Smooth muscle cell (in vitro differentiated cells): ENCODE measurements at regions not wholly inside any gene's neighbourhood (a gene's known extent, or its start where the extent isn't known, plus 50 kb on each side); places are given as distances from the start of the nearest gene placed in this dataset.

Source experiments
- DNase-seq: peaks from one replicate; lab custom pipeline; 2025; ENCODE audit not compliant: unreplicated experiment; lab: John Stamatoyannopoulos, UW
- H2AFZ ChIP-seq: fragments of 200-600 bp; sonication (generic); 2 replicates; pipeline ENCODE4 v1.6.0; 2016; ENCODE audit warnings: antibody characterized with exemption, low read depth, mild to moderate bottlenecking
- H3F3A ChIP-seq: fragments of 200-600 bp; sonication (generic); 2 replicates; pipeline ENCODE4 v1.6.0; 2017; ENCODE audit warnings: antibody characterized with exemption, low read depth
- H3K27ac ChIP-seq: fragments of 200-600 bp; sonication (generic); 2 replicates; pipeline ENCODE4 v1.5.1; 2016; ENCODE audit warnings: low read depth, mild to moderate bottlenecking
- H3K27me3 ChIP-seq: fragments of 200-600 bp; sonication (generic); 2 replicates; pipeline ENCODE4 v1.6.1; 2016; ENCODE audit warnings: low read depth, mild to moderate bottlenecking
- H3K36me3 ChIP-seq: fragments of 200-600 bp; sonication (generic); 2 replicates; pipeline ENCODE4 v1.5.1; 2016; ENCODE audit warnings: low read depth
- H3K4me1 ChIP-seq: fragments of 200-600 bp; sonication (generic); 2 replicates; pipeline ENCODE4 v1.5.1; 2016; ENCODE audit warnings: low read depth
- H3K4me2 ChIP-seq: fragments of 200-600 bp; sonication (generic); 2 replicates; pipeline ENCODE4 v1.6.0; 2016; ENCODE audit warnings: mild to moderate bottlenecking
- H3K4me3 ChIP-seq: fragments of 200-600 bp; sonication (generic); 2 replicates; pipeline ENCODE4 v1.5.1; 2016; ENCODE audit warnings: mild to moderate bottlenecking
- H3K79me2 ChIP-seq: fragments of 200-600 bp; sonication (generic); 2 replicates; pipeline ENCODE4 v1.6.0; 2016; ENCODE audit warnings: low read depth, mild to moderate bottlenecking
- H3K9ac ChIP-seq: fragments of 200-600 bp; sonication (generic); 2 replicates; pipeline ENCODE4 v1.6.0; 2016; ENCODE audit warnings: low read depth
- H3K9me3 ChIP-seq: fragments of 200-600 bp; sonication (generic); replicated peaks from 2 replicates; pipeline ENCODE4 v1.5.1; 2016; ENCODE audit warnings: low read depth
- H4K20me1 ChIP-seq: fragments of 200-600 bp; sonication (generic); 2 replicates; pipeline ENCODE4 v1.6.0; 2016; ENCODE audit warnings: low read depth
- WGBS: methylation state at CpG from one replicate; pipeline ENCODE4 v1.1.7; 2016; ENCODE audit warnings: low lambda C conversion rate; 5-methylcytosine and 5-hydroxymethylcytosine counted together
- TF ChIP-seq, protein P1 (sequence below): fragments of 200-600 bp; sonication (generic); IDR thresholded peaks from 2 replicates; pipeline ENCODE4 v1.5.1; 2017; ENCODE audit warnings: borderline replicate concordance, mild to moderate bottlenecking, antibody characterized with exemption; ENCODE audit not compliant: insufficient read depth, poor library complexity, severe bottlenecking

DNA sequence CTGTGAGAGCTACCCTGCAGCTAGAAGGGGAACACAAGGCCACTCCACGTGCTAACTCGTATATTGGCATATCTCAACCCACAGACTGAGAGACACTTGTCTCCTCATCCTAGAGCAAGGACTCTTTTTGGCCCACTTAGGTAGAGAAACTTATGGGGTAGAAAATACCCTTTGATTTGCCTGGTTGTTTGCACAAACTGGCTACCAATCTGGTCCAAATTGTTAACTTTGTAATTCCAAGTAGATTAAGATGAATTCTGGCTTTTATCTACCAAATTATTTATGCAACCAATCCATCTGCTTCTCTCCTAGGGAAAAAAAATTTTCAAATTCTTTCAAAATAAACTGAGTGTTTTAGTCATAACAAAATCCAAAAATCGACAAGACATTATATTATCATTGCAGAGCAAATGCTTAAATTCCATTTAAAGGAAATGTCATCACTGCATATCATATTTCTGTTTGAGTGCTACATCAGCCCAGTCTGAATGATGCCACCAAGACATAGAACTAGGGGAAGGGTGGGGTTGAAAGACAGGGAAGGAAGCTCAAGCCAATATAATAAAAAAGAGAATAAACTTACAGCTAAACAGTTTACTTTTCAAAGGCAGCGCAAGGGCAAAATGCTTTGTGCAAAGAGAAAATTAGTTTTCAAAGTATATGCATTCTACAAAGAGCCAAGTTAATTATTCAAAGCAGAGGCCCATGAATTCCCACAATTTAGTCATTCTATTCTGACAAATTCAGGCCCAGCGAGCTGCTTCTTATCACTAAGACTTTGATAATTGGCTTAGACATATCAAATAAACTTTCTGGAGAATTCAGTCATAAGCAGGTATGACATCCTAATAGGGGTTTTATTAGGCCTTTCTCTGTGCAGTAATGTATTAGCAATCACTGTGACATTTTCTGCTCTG is 198.0 kb downstream of the CAAP1 start:
- H3K4me1 ChIP-seq: no peaks in the 10 kb centered on the region
- no peak overlapping the region for H3K9ac ChIP-seq
- no peaks in the 10 kb centered on the region for H4K20me1 ChIP-seq
- TF ChIP-seq, protein P1, sequence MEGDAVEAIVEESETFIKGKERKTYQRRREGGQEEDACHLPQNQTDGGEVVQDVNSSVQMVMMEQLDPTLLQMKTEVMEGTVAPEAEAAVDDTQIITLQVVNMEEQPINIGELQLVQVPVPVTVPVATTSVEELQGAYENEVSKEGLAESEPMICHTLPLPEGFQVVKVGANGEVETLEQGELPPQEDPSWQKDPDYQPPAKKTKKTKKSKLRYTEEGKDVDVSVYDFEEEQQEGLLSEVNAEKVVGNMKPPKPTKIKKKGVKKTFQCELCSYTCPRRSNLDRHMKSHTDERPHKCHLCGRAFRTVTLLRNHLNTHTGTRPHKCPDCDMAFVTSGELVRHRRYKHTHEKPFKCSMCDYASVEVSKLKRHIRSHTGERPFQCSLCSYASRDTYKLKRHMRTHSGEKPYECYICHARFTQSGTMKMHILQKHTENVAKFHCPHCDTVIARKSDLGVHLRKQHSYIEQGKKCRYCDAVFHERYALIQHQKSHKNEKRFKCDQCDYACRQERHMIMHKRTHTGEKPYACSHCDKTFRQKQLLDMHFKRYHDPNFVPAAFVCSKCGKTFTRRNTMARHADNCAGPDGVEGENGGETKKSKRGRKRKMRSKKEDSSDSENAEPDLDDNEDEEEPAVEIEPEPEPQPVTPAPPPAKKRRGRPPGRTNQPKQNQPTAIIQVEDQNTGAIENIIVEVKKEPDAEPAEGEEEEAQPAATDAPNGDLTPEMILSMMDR: no peak
- H3K36me3 ChIP-seq: no peaks in the 10 kb centered on the region
- no peaks in the 10 kb centered on the region for H3F3A ChIP-seq
- H3K27ac ChIP-seq: no peak overlapping the region
- no peak overlapping the region for H3K4me2 ChIP-seq
- H2AFZ ChIP-seq: no peak overlapping the region
- no peaks in the 10 kb centered on the region for H3K79me2 ChIP-seq
- DNase-seq: no peak
- WGBS: 85% methylated on average over 5 of the region's 5 CpGs
- no peaks in the 10 kb centered on the region for H3K9me3 ChIP-seq
- H3K27me3 ChIP-seq: peaks cover 22% of the 10 kb centered on the region
- no peak overlapping the region for H3K4me3 ChIP-seq

DNA sequence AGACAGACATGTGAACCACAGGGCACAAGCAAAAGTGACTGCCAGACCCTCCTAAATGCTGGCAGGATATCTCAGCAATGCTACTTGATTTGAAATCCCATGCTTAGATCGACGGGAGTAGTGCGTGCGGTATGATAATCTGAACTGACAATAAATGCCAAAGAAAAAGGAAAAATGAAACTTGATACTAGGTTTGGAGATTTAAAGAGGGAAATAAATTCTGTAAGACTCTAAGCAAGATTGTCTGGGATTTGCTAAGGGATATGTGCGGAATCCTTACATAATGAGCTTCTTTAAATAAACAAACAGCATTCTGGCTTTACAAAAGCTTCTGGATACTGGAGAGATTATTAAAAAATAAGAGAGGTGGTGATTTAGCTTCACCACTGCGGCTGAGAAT is 203.6 kb downstream of the CAAP1 start:
- Histone ChIP-seq H4K20me1 (no peaks in the 10 kb centered on the region), H3K27ac (no peak overlapping the region), H3K4me2 (peak overlapping the region; percentile 16), H3K36me3 (no peaks in the 10 kb centered on the region), H3K4me3 (no peak overlapping the region), H3K9ac (no peak overlapping the region), H3K4me1 (no peaks in the 10 kb centered on the region), H3K79me2 (no peaks in the 10 kb centered on the region), H3K27me3 (peaks cover 23% of the 10 kb centered on the region), H3K9me3 (no peaks in the 10 kb centered on the region), H2AFZ (no peak overlapping the region), H3F3A (peaks cover under 1% of the 10 kb centered on the region)
- DNase-seq: no peak
- TF ChIP-seq, protein P1: no peak
- WGBS: 66% methylated on average over 6 of the region's 6 CpGs

DNA sequence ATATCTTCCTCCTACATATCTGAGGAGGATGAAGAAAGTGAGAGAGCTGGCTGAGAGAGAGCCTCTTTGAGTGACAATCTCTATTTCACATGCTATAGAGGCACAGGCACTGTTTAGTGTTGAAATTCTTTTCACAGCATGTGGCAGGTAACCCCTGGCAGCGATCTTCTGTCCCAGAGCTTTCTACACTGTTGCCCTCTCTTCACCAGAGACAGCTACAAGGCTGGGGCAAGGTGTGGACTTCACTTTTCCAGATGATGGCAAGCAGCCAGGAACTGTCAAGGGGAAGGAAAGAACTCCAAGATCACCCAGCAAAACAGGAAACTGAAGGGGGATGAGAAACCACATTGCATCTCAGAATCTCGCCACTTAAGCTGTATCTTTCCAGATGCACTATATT is 205.2 kb downstream of the CAAP1 start:
- TF ChIP-seq, protein P1: no peak
- no peak overlapping the region for H2AFZ ChIP-seq

More for the DNA sequence above, 205.2 kb downstream of the CAAP1 start:
- Histone ChIP-seq H3F3A (peaks cover 10% of the 10 kb centered on the region), H3K4me2 (no peak overlapping the region), H3K9ac (no peak overlapping the region), H3K27me3 (peaks cover 23% of the 10 kb centered on the region), H3K9me3 (no peaks in the 10 kb centered on the region), H3K36me3 (no peaks in the 10 kb centered on the region), H3K79me2 (no peaks in the 10 kb centered on the region), H3K4me3 (no peak overlapping the region), H3K27ac (no peak overlapping the region), H3K4me1 (no peaks in the 10 kb centered on the region), H4K20me1 (no peaks in the 10 kb centered on the region)
- 38% methylated on average over 2 of the region's 2 CpGs for WGBS
- DNase-seq: no peak
